ENCODE measurements at regions not wholly inside any gene's neighbourhood (a gene's known extent, or its start where the extent isn't known, plus 50 kb on each side); places are given as distances from the start of the nearest gene placed in this dataset.

GRCh38 chr5:3218916-3219650 lies 376.5 kb upstream of the IRX1 start:
- no peak overlapping the region for H3K27ac Mint-ChIP-seq
- ATAC-seq (ENCODE audit: low read depth) (no peak), DNase-seq (no peak)
- no peaks in the 10 kb centered on the region for H3K4me1 Mint-ChIP-seq
- POLR2A ChIA-PET: no interaction called here
- H3K9me3 Mint-ChIP-seq: no peaks in the 10 kb centered on the region
- CTCF ChIA-PET: no interaction called here
- TF ChIP-seq CTCF (IDR thresholded peaks at IDR 0.05): no peak
- no peak overlapping the region for H3K4me3 Mint-ChIP-seq
- no peaks in the 10 kb centered on the region for H3K27me3 Mint-ChIP-seq
- H3K36me3 Mint-ChIP-seq (ENCODE audit: low read depth): no peaks in the 10 kb centered on the region
- intact Hi-C loops (cut with micrococcal nuclease): no loop called here

GRCh38 chr5:3217771-3218495 lies 377.7 kb upstream of the IRX1 start:
- Mint-ChIP-seq H3K36me3 (ENCODE audit: low read depth) (no peaks in the 10 kb centered on the region), H3K9me3 (no peaks in the 10 kb centered on the region), H3K4me1 (no peaks in the 10 kb centered on the region), H3K27me3 (no peaks in the 10 kb centered on the region), H3K27ac (no peak overlapping the region), H3K4me3 (no peak overlapping the region)
- TF ChIP-seq CTCF (IDR thresholded peaks at IDR 0.05): no peak
- POLR2A ChIA-PET: no interaction called here
- ATAC-seq (ENCODE audit: low read depth) (no peak), DNase-seq (no peak)
- intact Hi-C loops (cut with micrococcal nuclease): no loop called here
- CTCF ChIA-PET: no interaction called here

GRCh38 chr5:3217114-3217513 lies 378.5 kb upstream of the IRX1 start:
- no peak for DNase-seq
- CTCF ChIA-PET: no interaction called here
- Mint-ChIP-seq H3K4me3 (no peak overlapping the region), H3K27me3 (no peaks in the 10 kb centered on the region), H3K27ac (no peak overlapping the region), H3K4me1 (no peaks in the 10 kb centered on the region), H3K9me3 (no peaks in the 10 kb centered on the region), H3K36me3 (ENCODE audit: low read depth) (no peaks in the 10 kb centered on the region)
- intact Hi-C loops (cut with micrococcal nuclease): no loop called here
- POLR2A ChIA-PET: no interaction called here
- ATAC-seq (ENCODE audit: low read depth): no peak
- no peak for TF ChIP-seq CTCF (IDR thresholded peaks at IDR 0.05)

GRCh38 chr5:3216386-3216785 lies 379.2 kb upstream of the IRX1 start:
- intact Hi-C loops (cut with micrococcal nuclease): no loop called here
- POLR2A ChIA-PET: no interaction called here
- DNase-seq: no peak
- no peak for TF ChIP-seq CTCF (IDR thresholded peaks at IDR 0.05)
- CTCF ChIA-PET: no interaction called here
- no peaks in the 10 kb centered on the region for H3K4me1 Mint-ChIP-seq
- no peaks in the 10 kb centered on the region for H3K36me3 Mint-ChIP-seq (ENCODE audit: low read depth)
- H3K4me3 Mint-ChIP-seq: no peak overlapping the region
- no peak overlapping the region for H3K27ac Mint-ChIP-seq
- H3K9me3 Mint-ChIP-seq: no peaks in the 10 kb centered on the region
- no peak for ATAC-seq (ENCODE audit: low read depth)
- no peaks in the 10 kb centered on the region for H3K27me3 Mint-ChIP-seq

GRCh38 chr5:3214838-3215374 lies 380.7 kb upstream of the IRX1 start:
- Mint-ChIP-seq H3K4me3 (no peak overlapping the region), H3K9me3 (no peaks in the 10 kb centered on the region), H3K27ac (no peak overlapping the region), H3K36me3 (ENCODE audit: low read depth) (no peaks in the 10 kb centered on the region), H3K4me1 (no peaks in the 10 kb centered on the region), H3K27me3 (no peaks in the 10 kb centered on the region)
- no peak for DNase-seq
- POLR2A ChIA-PET: interaction anchor here (0.6 kb wide), 1 partner anchor 86 kb away, joined by 6 read pairs; no protein-coding TSS in a partner anchor
- intact Hi-C loops (cut with micrococcal nuclease): no loop called here
- ATAC-seq (ENCODE audit: low read depth): no peak
- TF ChIP-seq CTCF (IDR thresholded peaks at IDR 0.05): no peak
- CTCF ChIA-PET: no interaction called here

All from activated B cell treated with CpG ODN at 0.5 μM for 24 hours (primary cell).